Breast epithelium (tissue), 3 donors: ENCODE measurements at regions not wholly inside any gene's neighbourhood (a gene's known extent, or its start where the extent isn't known, plus 50 kb on each side); places are given as distances from the start of the nearest gene placed in this dataset.

Experiments
- POLR2A ChIP-seq: fragments of 450-650 bp; IDR thresholded peaks from one replicate; pipeline ENCODE4 v1.6.1; 2016; ENCODE audit warnings: antibody characterized with exemption, mild to moderate bottlenecking, moderate library complexity
- TF ChIP-seq, protein P1 (sequence below), 3 donors: fragments of 450-650 bp; IDR thresholded peaks; one replicate each; pipeline ENCODE4 v1.5.1; 2016 to 2017; ENCODE audit warnings: antibody characterized with exemption in 3 of 3, mild to moderate bottlenecking in 3 of 3, moderate library complexity in 3 of 3

DNA sequence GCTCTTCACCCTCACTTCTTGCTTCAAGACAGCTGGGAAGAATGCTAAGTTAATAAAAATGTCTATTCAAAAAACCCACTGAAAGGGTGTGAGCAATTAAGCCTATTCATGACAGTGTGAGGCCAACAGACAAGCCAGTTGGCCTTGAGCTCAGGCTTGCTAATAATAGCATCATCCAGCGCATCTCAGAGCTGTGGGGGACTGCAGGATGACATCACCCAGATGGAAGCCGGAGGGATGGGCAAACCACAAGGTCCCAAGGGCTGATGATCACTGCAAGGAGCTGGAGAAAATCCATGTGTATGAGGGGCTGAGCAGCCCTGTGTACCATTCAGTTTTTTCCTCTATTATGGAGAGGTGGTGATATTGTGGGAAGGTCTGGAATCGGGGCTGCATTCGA lies 770.4 kb downstream of the TNS3 start:
- TF ChIP-seq, protein P1, sequence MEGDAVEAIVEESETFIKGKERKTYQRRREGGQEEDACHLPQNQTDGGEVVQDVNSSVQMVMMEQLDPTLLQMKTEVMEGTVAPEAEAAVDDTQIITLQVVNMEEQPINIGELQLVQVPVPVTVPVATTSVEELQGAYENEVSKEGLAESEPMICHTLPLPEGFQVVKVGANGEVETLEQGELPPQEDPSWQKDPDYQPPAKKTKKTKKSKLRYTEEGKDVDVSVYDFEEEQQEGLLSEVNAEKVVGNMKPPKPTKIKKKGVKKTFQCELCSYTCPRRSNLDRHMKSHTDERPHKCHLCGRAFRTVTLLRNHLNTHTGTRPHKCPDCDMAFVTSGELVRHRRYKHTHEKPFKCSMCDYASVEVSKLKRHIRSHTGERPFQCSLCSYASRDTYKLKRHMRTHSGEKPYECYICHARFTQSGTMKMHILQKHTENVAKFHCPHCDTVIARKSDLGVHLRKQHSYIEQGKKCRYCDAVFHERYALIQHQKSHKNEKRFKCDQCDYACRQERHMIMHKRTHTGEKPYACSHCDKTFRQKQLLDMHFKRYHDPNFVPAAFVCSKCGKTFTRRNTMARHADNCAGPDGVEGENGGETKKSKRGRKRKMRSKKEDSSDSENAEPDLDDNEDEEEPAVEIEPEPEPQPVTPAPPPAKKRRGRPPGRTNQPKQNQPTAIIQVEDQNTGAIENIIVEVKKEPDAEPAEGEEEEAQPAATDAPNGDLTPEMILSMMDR (IDR thresholded peaks at IDR 0.05), result no peak
- TF ChIP-seq POLR2A, result no peak
